Hepatocyte (in vitro differentiated cells): ENCODE measurements at regions not wholly inside any gene's neighbourhood (a gene's known extent, or its start where the extent isn't known, plus 50 kb on each side); places are given as distances from the start of the nearest gene placed in this dataset.

Source experiments
- DNase-seq: peaks from one replicate; pipeline ENCODE4 v3.0.0-alpha.2; 2016; ENCODE audit warnings: low spot score
- H2AFZ ChIP-seq: fragments of 200-600 bp; sonication (generic); 2 replicates; pipeline ENCODE4 v1.6.0; 2016; ENCODE audit warnings: antibody characterized with exemption, mild to moderate bottlenecking
- H3K27ac ChIP-seq: fragments of 200-600 bp; sonication (generic); 2 replicates; pipeline ENCODE4 v1.5.1; 2016; ENCODE audit warnings: mild to moderate bottlenecking
- H3K27me3 ChIP-seq: fragments of 200-600 bp; sonication (generic); 2 replicates; pipeline ENCODE4 v1.6.1; 2016
- H3K36me3 ChIP-seq: fragments of 200-600 bp; sonication (generic); replicated peaks from 2 replicates; pipeline ENCODE4 v1.5.1; 2016; ENCODE audit warnings: low read depth; ENCODE audit not compliant: insufficient read depth
- H3K4me1 ChIP-seq: fragments of 200-600 bp; sonication (generic); 2 replicates; pipeline ENCODE4 v1.5.1; 2016; ENCODE audit warnings: mild to moderate bottlenecking, moderate library complexity; ENCODE audit not compliant: insufficient read depth
- H3K4me2 ChIP-seq: fragments of 200-600 bp; sonication (generic); 2 replicates; pipeline ENCODE4 v1.6.0; 2016
- H3K4me3 ChIP-seq: fragments of 200-600 bp; sonication (generic); 2 replicates; pipeline ENCODE4 v1.5.1; 2016; ENCODE audit warnings: mild to moderate bottlenecking
- H3K79me2 ChIP-seq: fragments of 200-600 bp; sonication (generic); 2 replicates; pipeline ENCODE4 v1.6.0; 2017; ENCODE audit warnings: mild to moderate bottlenecking
- H3K9me2 ChIP-seq: fragments of 200-600 bp; sonication (generic); replicated peaks from 2 replicates; pipeline ENCODE4 v1.6.0; 2017; ENCODE audit warnings: mild to moderate bottlenecking; ENCODE audit not compliant: insufficient read depth
- H3K9me3 ChIP-seq: fragments of 200-600 bp; sonication (generic); 2 replicates; pipeline ENCODE4 v1.5.1; 2016; ENCODE audit warnings: low read depth, mild to moderate bottlenecking
- H4K20me1 ChIP-seq: fragments of 200-600 bp; sonication (generic); 2 replicates; pipeline ENCODE4 v1.6.0; 2016; ENCODE audit warnings: mild to moderate bottlenecking; ENCODE audit not compliant: insufficient read depth, poor library complexity, severe bottlenecking
- CTCF ChIP-seq: fragments of 200-600 bp; sonication (generic); IDR thresholded peaks from 2 replicates; pipeline ENCODE4 v1.5.1; 2016; ENCODE audit warnings: antibody characterized with exemption, mild to moderate bottlenecking; ENCODE audit not compliant: poor library complexity
- EZH2 ChIP-seq: fragments of 200-600 bp; sonication (generic); IDR thresholded peaks from 2 replicates; pipeline ENCODE4 v1.6.1; 2016; ENCODE audit warnings: antibody characterized with exemption, mild to moderate bottlenecking, borderline replicate concordance
- EZH2phosphoT487 ChIP-seq: fragments of 200-600 bp; sonication (generic); IDR thresholded peaks from one replicate; pipeline ENCODE4 v1.6.1; 2018; ENCODE audit warnings: antibody characterized with exemption, mild to moderate bottlenecking, low read depth, moderate library complexity; ENCODE audit not compliant: unreplicated experiment, severe bottlenecking
- WGBS: methylation state at CpG from one replicate; pipeline ENCODE4 v1.1.6; 2016; ENCODE audit warnings: low lambda C conversion rate; ENCODE audit errors: missing lambda C conversion rate; 5-methylcytosine and 5-hydroxymethylcytosine counted together

- no peaks in the 10 kb centered on the region for H3K4me1 ChIP-seq
- H3K9me3 ChIP-seq, result no peaks in the 10 kb centered on the region
- no peak for TF ChIP-seq CTCF
- no peak for TF ChIP-seq EZH2phosphoT487
- TF ChIP-seq EZH2, result no peak
- no peaks in the 10 kb centered on the region for H3K79me2 ChIP-seq
- no peaks in the 10 kb centered on the region for H4K20me1 ChIP-seq
- WGBS, result 92% methylated on average over 1 of the region's 1 CpG
- H2AFZ ChIP-seq, result no peak overlapping the region
- H3K27me3 ChIP-seq, result no peaks in the 10 kb centered on the region
- H3K4me2 ChIP-seq, result no peak overlapping the region
- H3K4me3 ChIP-seq, result no peak overlapping the region
- H3K36me3 ChIP-seq, result no peaks in the 10 kb centered on the region
- no peaks in the 10 kb centered on the region for H3K9me2 ChIP-seq
- no peak for DNase-seq
- no peak overlapping the region for H3K27ac ChIP-seq
These were observed 1983.5 kb upstream of the CELF4 start for GRCh38 chr18:39549144-39549543.

GRCh38 chr18:39531659-39532058, 1966.1 kb upstream of the CELF4 start:
- no peaks in the 10 kb centered on the region for H4K20me1 ChIP-seq
- H3K27ac ChIP-seq, result no peak overlapping the region
- no peaks in the 10 kb centered on the region for H3K79me2 ChIP-seq
- no peaks in the 10 kb centered on the region for H3K27me3 ChIP-seq
- H2AFZ ChIP-seq, result no peak overlapping the region
- H3K9me2 ChIP-seq, result no peaks in the 10 kb centered on the region
- H3K4me2 ChIP-seq, result no peak overlapping the region
- no peaks in the 10 kb centered on the region for H3K4me1 ChIP-seq
- no peaks in the 10 kb centered on the region for H3K36me3 ChIP-seq
- 79% methylated on average over 5 of the region's 5 CpGs for WGBS
- DNase-seq, result no peak
- H3K4me3 ChIP-seq, result no peak overlapping the region
- TF ChIP-seq EZH2 (no peak), EZH2phosphoT487 (no peak), CTCF (no peak)
- no peaks in the 10 kb centered on the region for H3K9me3 ChIP-seq

GRCh38 chr18:39529358-39529757, 1963.8 kb upstream of the CELF4 start:
- H3K9me2 ChIP-seq, result no peaks in the 10 kb centered on the region
- H3K4me2 ChIP-seq, result no peak overlapping the region
- H2AFZ ChIP-seq, result no peak overlapping the region
- no peaks in the 10 kb centered on the region for H3K79me2 ChIP-seq
- TF ChIP-seq EZH2phosphoT487 (no peak), EZH2 (no peak), CTCF (no peak)
- no peaks in the 10 kb centered on the region for H3K36me3 ChIP-seq
- 98% methylated on average over 12 of the region's 12 CpGs for WGBS
- H3K4me3 ChIP-seq, result no peak overlapping the region
- no peaks in the 10 kb centered on the region for H3K9me3 ChIP-seq
- no peaks in the 10 kb centered on the region for H3K4me1 ChIP-seq
- no peak overlapping the region for H3K27ac ChIP-seq
- H3K27me3 ChIP-seq, result no peaks in the 10 kb centered on the region
- no peak for DNase-seq
- H4K20me1 ChIP-seq, result no peaks in the 10 kb centered on the region

GRCh38 chr18:39527465-39527864, 1961.9 kb upstream of the CELF4 start:
- no peak for DNase-seq
- WGBS, result 84% methylated on average over 1 of the region's 1 CpG

More at GRCh38 chr18:39527465-39527864, 1961.9 kb upstream of the CELF4 start:
- no peaks in the 10 kb centered on the region for H3K4me1 ChIP-seq
- H3K27me3 ChIP-seq, result no peaks in the 10 kb centered on the region
- H3K9me3 ChIP-seq, result no peaks in the 10 kb centered on the region
- no peaks in the 10 kb centered on the region for H4K20me1 ChIP-seq
- no peaks in the 10 kb centered on the region for H3K9me2 ChIP-seq
- no peak overlapping the region for H3K4me2 ChIP-seq
- H3K79me2 ChIP-seq, result no peaks in the 10 kb centered on the region
- H2AFZ ChIP-seq, result no peak overlapping the region
- no peaks in the 10 kb centered on the region for H3K36me3 ChIP-seq
- TF ChIP-seq EZH2 (no peak), CTCF (no peak)
- H3K27ac ChIP-seq, result no peak overlapping the region
- H3K4me3 ChIP-seq, result no peak overlapping the region
